Stimulated activated CD4-positive, alpha-beta T cell treated with anti-CD3 and anti-CD28 coated beads, Interleukin-12 subunit alpha, Interleukin-12 subunit beta, amount 100 ng/mL, for 4 hours (primary cell): ENCODE measurements at regions not wholly inside any gene's neighbourhood (a gene's known extent, or its start where the extent isn't known, plus 50 kb on each side); places are given as distances from the start of the nearest gene placed in this dataset.
"Not testable (repeated sequence)": the region's sequence is repeated elsewhere in the genome, so short reads cannot be mapped to it uniquely, and the experiment has no call there.

ENCODE experiments used
- DNase-seq: peaks from one replicate; pipeline ENCODE4 v3.0.0-alpha.2; 2020

DNA sequence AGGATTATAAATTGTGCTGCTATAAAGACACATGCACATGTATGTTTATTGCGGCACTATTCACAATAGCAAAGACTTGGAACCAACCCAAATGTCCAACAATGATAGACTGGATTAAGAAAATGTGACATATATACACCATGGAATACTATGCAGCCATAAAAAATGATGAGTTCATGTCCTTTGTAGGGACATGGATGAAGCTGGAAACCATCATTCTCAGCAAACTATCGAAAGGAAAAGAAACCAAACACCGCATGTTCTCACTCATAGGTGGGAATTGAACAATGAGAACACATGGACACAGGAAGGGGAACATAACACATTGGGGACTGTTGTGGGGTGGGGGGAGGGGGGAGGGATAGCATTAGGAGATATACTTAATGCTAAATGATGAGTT lies 67.8 kb upstream of the ETV3 start:
- not testable (repeated sequence) for DNase-seq

DNA sequence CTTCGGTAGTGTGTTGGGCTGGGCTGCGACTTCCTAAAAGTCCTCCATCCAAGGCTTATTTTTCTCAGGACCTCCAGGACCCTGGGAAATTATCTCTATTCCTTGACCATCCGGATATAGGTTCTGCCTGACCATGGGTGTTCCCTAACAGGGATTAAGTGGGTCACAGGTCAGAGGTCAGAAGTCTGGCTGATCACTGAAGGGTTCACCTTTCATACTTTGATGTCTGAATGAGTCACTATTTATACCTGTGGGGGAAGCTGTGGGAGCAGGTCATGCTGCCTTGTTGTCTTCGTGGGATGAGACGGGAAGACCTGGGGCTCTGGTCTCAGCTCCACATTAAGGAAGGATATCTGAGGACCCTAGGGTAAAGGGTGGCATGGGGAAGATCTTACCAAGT lies 65.0 kb upstream of the ETV3 start:
- no peak for DNase-seq

GRCh38 chr1:157202331-157202730 lies 64.1 kb upstream of the ETV3 start:
- DNase-seq: no peak

DNA sequence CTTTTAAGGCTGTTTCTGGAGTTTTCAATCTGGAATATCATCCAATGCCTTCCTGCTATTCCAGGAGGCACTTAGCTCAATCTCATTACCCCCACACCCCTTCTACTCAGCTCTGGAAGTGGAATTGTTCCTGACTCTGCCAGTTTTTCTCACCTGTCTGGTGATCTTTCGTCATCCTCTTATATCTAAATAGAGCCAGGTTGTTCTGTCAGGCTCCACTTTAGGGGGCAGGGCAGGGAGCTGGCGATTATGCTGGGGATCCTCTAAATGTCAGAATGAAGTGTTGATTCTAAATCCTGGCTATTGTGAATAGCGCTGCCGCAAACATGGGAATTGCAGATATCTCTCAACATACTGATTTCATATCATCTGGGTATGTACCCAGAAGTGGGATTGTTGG lies 63.6 kb upstream of the ETV3 start:
- no peak for DNase-seq

- DNase-seq: no peak
Observed at GRCh38 chr1:157200451-157200850, 62.3 kb upstream of the ETV3 start.

- no peak for DNase-seq
Observed at GRCh38 chr1:157199421-157199755, 61.2 kb upstream of the ETV3 start.

DNA sequence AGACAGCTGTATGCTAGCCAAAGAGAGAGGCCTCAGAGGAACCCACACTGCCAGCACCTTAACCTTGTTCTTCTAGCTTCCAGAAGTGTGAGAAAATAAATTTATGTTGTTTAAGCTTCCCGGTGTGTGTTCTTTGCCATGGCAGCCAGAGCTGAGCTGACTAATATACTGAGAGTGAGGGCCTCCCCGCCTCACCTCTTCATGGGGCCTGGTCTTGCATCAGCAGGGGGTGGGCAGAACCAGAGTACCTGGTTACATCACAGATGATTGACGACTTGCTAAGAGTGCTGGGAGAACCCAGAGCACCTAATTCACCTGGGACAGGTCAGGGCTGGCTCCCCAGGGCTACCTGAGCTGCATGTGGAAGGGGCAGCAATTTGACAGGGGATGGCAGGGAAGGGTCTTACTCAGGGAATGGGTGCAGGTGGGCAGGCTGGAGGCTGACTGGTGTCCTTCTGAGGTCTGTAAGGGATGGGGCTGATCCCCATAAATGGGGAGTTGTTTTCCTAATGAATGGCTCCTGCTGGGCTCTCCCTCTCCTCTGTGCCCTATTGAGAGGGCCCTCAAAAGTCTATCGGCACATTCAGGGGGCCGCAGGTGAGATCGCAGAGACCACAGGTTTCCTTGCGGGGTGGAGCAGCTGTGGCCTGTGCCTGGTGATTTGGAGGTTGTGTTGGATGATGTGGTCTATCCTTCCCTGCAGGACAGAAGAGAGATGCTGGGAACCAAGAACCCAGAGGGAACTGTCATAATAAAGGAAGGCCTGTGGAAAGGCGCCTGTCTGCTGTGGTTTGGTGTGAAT lies 60.6 kb upstream of the ETV3 start:
- no peak for DNase-seq

- no peak for DNase-seq
Observed at GRCh38 chr1:157197906-157198435, 59.8 kb upstream of the ETV3 start.

- DNase-seq: not testable (repeated sequence)
Observed at GRCh38 chr1:157196670-157197456, 58.7 kb upstream of the ETV3 start.

- no peak for DNase-seq
Observed at GRCh38 chr1:157196245-157196543, 58.0 kb upstream of the ETV3 start.

DNA sequence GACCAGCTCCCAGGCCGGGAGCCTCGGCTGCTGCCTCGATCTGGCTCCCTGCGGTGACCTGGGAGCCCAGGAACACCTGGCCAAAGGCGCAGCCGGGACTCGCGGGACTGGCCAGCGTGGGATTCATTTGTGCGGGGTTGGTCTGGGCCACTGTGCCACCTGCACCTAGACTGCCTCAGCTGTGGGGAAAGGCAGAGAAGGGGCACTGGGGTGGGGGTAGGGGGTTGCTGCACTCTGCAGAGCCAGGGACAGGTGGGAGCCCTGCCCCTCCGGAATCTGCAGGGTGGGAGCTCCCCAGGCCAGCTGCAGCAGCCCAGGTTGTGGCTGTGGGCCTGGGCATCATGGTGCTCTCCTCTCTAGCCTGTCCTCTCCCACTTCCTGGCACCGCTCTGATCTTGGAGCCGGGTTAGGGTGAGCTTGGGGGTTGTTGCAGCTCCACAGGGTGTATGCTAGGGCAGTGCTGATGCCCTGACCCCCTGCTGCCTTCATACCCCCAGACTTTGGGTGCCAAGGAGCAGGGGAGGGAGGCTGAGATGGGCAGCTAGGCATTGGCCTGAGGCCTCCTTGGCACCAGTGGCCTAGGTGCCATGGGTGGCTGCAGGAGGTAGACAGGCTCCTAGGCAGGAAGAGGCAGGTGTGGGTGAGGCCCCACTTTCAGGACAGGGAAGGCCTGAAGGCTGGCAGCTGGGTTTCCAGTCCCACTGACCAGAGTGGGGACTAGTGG lies 57.5 kb upstream of the ETV3 start:
- no peak for DNase-seq

- no peak for DNase-seq
Observed at GRCh38 chr1:157194731-157195520, 56.7 kb upstream of the ETV3 start.

DNA sequence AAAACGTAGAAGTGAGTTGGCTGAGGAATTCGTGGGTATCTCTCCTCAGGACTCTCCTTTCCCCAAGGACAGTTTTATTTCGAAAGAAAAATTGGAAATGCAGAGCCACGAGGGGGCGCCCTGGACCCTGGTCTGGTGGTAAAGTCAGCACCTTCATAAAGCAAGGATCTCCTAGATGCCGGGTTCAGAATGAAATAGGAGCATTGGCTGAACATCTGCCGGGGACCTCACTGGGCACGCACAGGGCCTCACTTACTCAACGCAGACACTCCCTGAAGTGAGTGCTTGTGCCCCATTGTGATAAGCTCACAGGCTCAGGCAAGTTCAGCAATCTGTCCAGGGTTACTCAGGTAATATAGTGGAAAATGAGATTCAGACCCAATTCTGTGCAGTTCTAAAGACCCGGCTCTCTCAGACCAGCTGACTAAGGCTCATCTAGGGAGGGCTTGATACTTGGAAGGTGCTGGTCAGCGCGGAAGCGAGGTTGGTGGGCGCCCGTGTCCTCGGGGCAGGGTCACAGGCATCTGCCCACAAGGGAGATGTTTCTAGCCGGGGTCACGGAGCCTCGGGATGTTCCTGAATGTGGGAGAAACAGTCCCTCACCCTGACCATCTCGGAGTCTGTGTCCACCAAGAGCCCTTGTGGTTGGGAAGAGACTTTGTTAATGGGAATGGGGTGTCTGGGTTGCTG lies 55.7 kb upstream of the ETV3 start:
- DNase-seq: peak; percentile 56

DNA sequence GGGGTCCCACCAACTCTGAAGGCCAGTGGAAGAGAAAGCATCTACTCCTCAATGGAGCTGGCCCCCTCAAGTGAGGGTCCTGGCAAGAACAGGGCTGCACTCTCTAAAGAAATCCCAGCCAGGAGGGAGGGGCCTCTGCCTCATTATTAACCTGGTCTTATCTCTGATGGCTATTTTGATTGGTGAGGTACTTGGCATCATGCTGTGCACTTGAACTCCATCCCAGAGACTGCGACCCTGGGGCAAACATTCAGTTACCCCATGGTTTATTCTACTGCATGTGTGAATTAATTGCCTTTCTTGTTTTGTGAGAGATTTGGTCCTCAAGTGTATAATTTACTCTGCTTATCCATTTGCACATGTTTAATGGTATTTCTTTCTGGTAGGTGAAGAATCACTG lies 55.0 kb upstream of the ETV3 start:
- no peak for DNase-seq

DNA sequence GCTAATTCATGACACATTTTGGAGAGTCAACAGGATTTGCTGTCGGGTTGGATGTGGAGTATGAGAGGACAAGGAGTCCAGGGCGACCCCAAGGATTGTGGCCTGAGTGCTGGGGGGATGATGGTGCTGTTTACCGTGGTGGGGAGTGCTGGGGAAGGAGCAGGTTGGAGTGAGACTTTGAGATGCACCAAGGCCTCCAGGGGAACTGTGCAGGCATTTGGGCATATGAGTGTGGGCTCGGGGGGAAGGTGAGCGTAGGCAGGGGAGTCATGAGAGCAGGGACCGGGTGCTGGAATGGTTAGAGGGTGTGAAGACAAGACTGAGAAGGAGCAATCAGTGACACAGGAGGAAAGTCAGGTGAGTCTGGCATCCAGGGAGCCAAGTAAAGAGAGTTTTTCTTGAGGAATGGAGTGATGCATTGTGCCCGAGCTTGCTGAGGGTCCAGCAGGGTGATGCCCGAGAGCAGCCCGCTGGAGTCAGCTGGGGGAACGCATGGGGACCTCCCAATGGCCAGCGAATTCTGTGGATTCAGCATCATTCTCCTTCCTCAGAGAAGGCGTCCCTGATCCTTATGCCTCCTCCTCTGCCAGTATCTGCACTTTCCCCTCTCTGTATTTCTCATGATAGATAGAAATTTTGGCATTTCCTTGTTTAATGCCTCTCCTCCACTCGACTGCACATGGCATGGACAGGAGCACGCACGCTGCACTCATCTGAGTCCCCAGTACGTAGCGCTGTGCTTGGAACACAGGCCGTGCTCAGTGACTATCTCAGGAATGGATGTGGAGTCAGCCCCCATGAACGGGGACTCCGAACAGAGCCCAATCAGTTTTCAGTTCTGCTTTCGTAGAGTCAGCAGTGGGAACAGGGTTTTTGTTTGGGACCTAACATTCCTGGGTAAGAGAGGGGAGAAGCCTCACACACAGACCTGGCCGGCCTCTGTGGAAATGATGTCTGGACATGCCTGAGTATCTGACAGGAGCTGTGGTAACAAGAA lies 52.1 kb upstream of the ETV3 start:
- DNase-seq: no peak

GRCh38 chr1:157189096-157189495 lies 50.9 kb upstream of the ETV3 start:
- no peak for DNase-seq
